ENCODE measurements at regions not wholly inside any gene's neighbourhood (a gene's known extent, or its start where the extent isn't known, plus 50 kb on each side); places are given as distances from the start of the nearest gene placed in this dataset.

- Histone ChIP-seq H3K9ac (ENCODE audit: low read length) (peak overlapping the region; percentile 47), H3K4me3 (ENCODE audit: low read length) (peak overlapping the region; percentile 36), H2BK120ac (ENCODE audit: low read depth, low read length) (no peak overlapping the region), H4K8ac (ENCODE audit: low read depth, low read length) (no peak overlapping the region), H3K18ac (ENCODE audit: low read length) (no peak overlapping the region), H3K36me3 (ENCODE audit: control insufficient read depth, insufficient read depth, low read length) (no peaks in the 10 kb centered on the region), H3K4ac (ENCODE audit: low read depth, low read length) (no peak overlapping the region), H4K5ac (ENCODE audit: low read length) (no peak overlapping the region), H2AK5ac (ENCODE audit: low read length) (no peak overlapping the region), H3K23ac (ENCODE audit: low read length) (no peak overlapping the region), H3K27me3 (ENCODE audit: insufficient read depth, low read length, poor library complexity) (peaks cover 55% of the 10 kb centered on the region), H3K4me2 (ENCODE audit: low read length) (peak overlapping the region; percentile 79), H2BK5ac (ENCODE audit: low read length) (no peak overlapping the region), H3K27ac (ENCODE audit: low read depth, low read length) (no peak overlapping the region), H2BK15ac (replicated peaks; ENCODE audit: low read depth) (no peak overlapping the region), H3K79me1 (ENCODE audit: low read length) (no peaks in the 10 kb centered on the region), H3K4me1 (ENCODE audit: control insufficient read depth, low read depth, low read length) (no peaks in the 10 kb centered on the region), H3K56ac (ENCODE audit: low read length) (peak overlapping the region; percentile 51), H3K79me2 (ENCODE audit: control insufficient read depth, insufficient read depth, low read length) (no peaks in the 10 kb centered on the region)
- DNase-seq: peak; percentile 95
- WGBS (ENCODE audit: extremely low coverage, insufficient coverage, low lambda C conversion rate): no CpG with 5 or more reads among the region's 25 CpGs
Observed at GRCh38 chr11:16607675-16608644, 130.5 kb upstream of the C11orf58 start.

GRCh38 chr11:16606784-16607674, 131.4 kb upstream of the C11orf58 start:
- Histone ChIP-seq H2AK5ac (ENCODE audit: low read length) (no peak overlapping the region), H3K36me3 (ENCODE audit: control insufficient read depth, insufficient read depth, low read length) (no peaks in the 10 kb centered on the region), H3K4me2 (ENCODE audit: low read length) (peak overlapping the region; percentile 79), H3K23ac (ENCODE audit: low read length) (no peak overlapping the region), H3K79me1 (ENCODE audit: low read length) (no peaks in the 10 kb centered on the region), H2BK5ac (ENCODE audit: low read length) (no peak overlapping the region), H3K79me2 (ENCODE audit: control insufficient read depth, insufficient read depth, low read length) (no peaks in the 10 kb centered on the region), H3K4ac (ENCODE audit: low read depth, low read length) (no peak overlapping the region), H4K5ac (ENCODE audit: low read length) (no peak overlapping the region), H3K56ac (ENCODE audit: low read length) (peak overlapping the region; percentile 51), H3K9ac (ENCODE audit: low read length) (peak overlapping the region; percentile 47), H3K4me1 (ENCODE audit: control insufficient read depth, low read depth, low read length) (no peaks in the 10 kb centered on the region), H4K8ac (ENCODE audit: low read depth, low read length) (no peak overlapping the region), H3K27me3 (ENCODE audit: insufficient read depth, low read length, poor library complexity) (peaks cover 50% of the 10 kb centered on the region), H3K18ac (ENCODE audit: low read length) (peak overlapping the region; percentile 52), H3K4me3 (ENCODE audit: low read length) (peak overlapping the region; percentile 36), H3K27ac (ENCODE audit: low read depth, low read length) (no peak overlapping the region), H2BK120ac (ENCODE audit: low read depth, low read length) (no peak overlapping the region), H2BK15ac (replicated peaks; ENCODE audit: low read depth) (no peak overlapping the region)
- no CpG with 5 or more reads among the region's 81 CpGs for WGBS (ENCODE audit: extremely low coverage, insufficient coverage, low lambda C conversion rate)
- DNase-seq: peak; percentile 50

GRCh38 chr11:16605894-16606783, 132.3 kb upstream of the C11orf58 start:
- DNase-seq: peak; percentile 94
- no peak overlapping the region for H4K5ac ChIP-seq (ENCODE audit: low read length)
- no peak overlapping the region for H2BK15ac ChIP-seq (replicated peaks; ENCODE audit: low read depth)
- no peak overlapping the region for H2BK120ac ChIP-seq (ENCODE audit: low read depth, low read length)
- H3K27me3 ChIP-seq (ENCODE audit: insufficient read depth, low read length, poor library complexity): peaks cover 42% of the 10 kb centered on the region
- no peaks in the 10 kb centered on the region for H3K36me3 ChIP-seq (ENCODE audit: control insufficient read depth, insufficient read depth, low read length)
- WGBS (ENCODE audit: extremely low coverage, insufficient coverage, low lambda C conversion rate): no CpG with 5 or more reads among the region's 36 CpGs
- H3K9ac ChIP-seq (ENCODE audit: low read length): peak overlapping the region; percentile 17
- H2AK5ac ChIP-seq (ENCODE audit: low read length): no peak overlapping the region
- no peak overlapping the region for H3K27ac ChIP-seq (ENCODE audit: low read depth, low read length)
- no peaks in the 10 kb centered on the region for H3K79me2 ChIP-seq (ENCODE audit: control insufficient read depth, insufficient read depth, low read length)
- no peak overlapping the region for H4K8ac ChIP-seq (ENCODE audit: low read depth, low read length)
- H3K4me1 ChIP-seq (ENCODE audit: control insufficient read depth, low read depth, low read length): no peaks in the 10 kb centered on the region
- no peak overlapping the region for H3K23ac ChIP-seq (ENCODE audit: low read length)
- H3K4me2 ChIP-seq (ENCODE audit: low read length): peak overlapping the region; percentile 79
- peak overlapping the region; percentile 32 for H3K4me3 ChIP-seq (ENCODE audit: low read length)
- H3K79me1 ChIP-seq (ENCODE audit: low read length): no peaks in the 10 kb centered on the region
- no peak overlapping the region for H2BK5ac ChIP-seq (ENCODE audit: low read length)
- H3K18ac ChIP-seq (ENCODE audit: low read length): no peak overlapping the region
- no peak overlapping the region for H3K56ac ChIP-seq (ENCODE audit: low read length)
- no peak overlapping the region for H3K4ac ChIP-seq (ENCODE audit: low read depth, low read length)

GRCh38 chr11:16605389-16605893, 133.0 kb upstream of the C11orf58 start:
- no peak overlapping the region for H3K4ac ChIP-seq (ENCODE audit: low read depth, low read length)
- no peak overlapping the region for H4K8ac ChIP-seq (ENCODE audit: low read depth, low read length)
- H3K18ac ChIP-seq (ENCODE audit: low read length): no peak overlapping the region
- no peaks in the 10 kb centered on the region for H3K79me2 ChIP-seq (ENCODE audit: control insufficient read depth, insufficient read depth, low read length)
- H3K79me1 ChIP-seq (ENCODE audit: low read length): no peaks in the 10 kb centered on the region
- peaks cover 35% of the 10 kb centered on the region for H3K27me3 ChIP-seq (ENCODE audit: insufficient read depth, low read length, poor library complexity)
- H3K36me3 ChIP-seq (ENCODE audit: control insufficient read depth, insufficient read depth, low read length): no peaks in the 10 kb centered on the region
- H3K4me1 ChIP-seq (ENCODE audit: control insufficient read depth, low read depth, low read length): no peaks in the 10 kb centered on the region
- H4K5ac ChIP-seq (ENCODE audit: low read length): no peak overlapping the region
- H2BK15ac ChIP-seq (replicated peaks; ENCODE audit: low read depth): no peak overlapping the region
- WGBS (ENCODE audit: extremely low coverage, insufficient coverage, low lambda C conversion rate): no CpG with 5 or more reads among the region's 32 CpGs
- no peak overlapping the region for H2AK5ac ChIP-seq (ENCODE audit: low read length)
- peak overlapping the region; percentile 71 for H3K56ac ChIP-seq (ENCODE audit: low read length)
- H2BK5ac ChIP-seq (ENCODE audit: low read length): no peak overlapping the region
- H3K23ac ChIP-seq (ENCODE audit: low read length): no peak overlapping the region
- H3K4me3 ChIP-seq (ENCODE audit: low read length): peak overlapping the region; percentile 32
- peak; percentile 53 for DNase-seq
- H3K9ac ChIP-seq (ENCODE audit: low read length): peak overlapping the region; percentile 57
- peak overlapping the region; percentile 71 for H3K4me2 ChIP-seq (ENCODE audit: low read length)
- H2BK120ac ChIP-seq (ENCODE audit: low read depth, low read length): no peak overlapping the region
- H3K27ac ChIP-seq (ENCODE audit: low read depth, low read length): no peak overlapping the region

- H3K4me1 ChIP-seq (ENCODE audit: control insufficient read depth, low read depth, low read length): no peaks in the 10 kb centered on the region
- H3K79me2 ChIP-seq (ENCODE audit: control insufficient read depth, insufficient read depth, low read length): no peaks in the 10 kb centered on the region
- H3K27ac ChIP-seq (ENCODE audit: low read depth, low read length): no peak overlapping the region
- H3K18ac ChIP-seq (ENCODE audit: low read length): peak overlapping the region; percentile 21
- no peak overlapping the region for H4K8ac ChIP-seq (ENCODE audit: low read depth, low read length)
- H3K23ac ChIP-seq (ENCODE audit: low read length): no peak overlapping the region
- H3K4me2 ChIP-seq (ENCODE audit: low read length): peak overlapping the region; percentile 71
- H3K4ac ChIP-seq (ENCODE audit: low read depth, low read length): no peak overlapping the region
- peak overlapping the region; percentile 57 for H3K9ac ChIP-seq (ENCODE audit: low read length)
- no peak overlapping the region for H2BK5ac ChIP-seq (ENCODE audit: low read length)
- peak overlapping the region; percentile 71 for H3K56ac ChIP-seq (ENCODE audit: low read length)
- no peak overlapping the region for H2AK5ac ChIP-seq (ENCODE audit: low read length)
- DNase-seq: peak; percentile 71
- no peak overlapping the region for H2BK120ac ChIP-seq (ENCODE audit: low read depth, low read length)
- no peaks in the 10 kb centered on the region for H3K79me1 ChIP-seq (ENCODE audit: low read length)
- peak overlapping the region; percentile 32 for H3K4me3 ChIP-seq (ENCODE audit: low read length)
- H3K27me3 ChIP-seq (ENCODE audit: insufficient read depth, low read length, poor library complexity): peaks cover 29% of the 10 kb centered on the region
- H3K36me3 ChIP-seq (ENCODE audit: control insufficient read depth, insufficient read depth, low read length): no peaks in the 10 kb centered on the region
- H2BK15ac ChIP-seq (replicated peaks; ENCODE audit: low read depth): no peak overlapping the region
- H4K5ac ChIP-seq (ENCODE audit: low read length): no peak overlapping the region
- WGBS (ENCODE audit: extremely low coverage, insufficient coverage, low lambda C conversion rate): no CpG with 5 or more reads among the region's 57 CpGs
Observed at GRCh38 chr11:16604794-16605388, 133.6 kb upstream of the C11orf58 start.
